H1 (cell line): ENCODE measurements at regions not wholly inside any gene's neighbourhood (a gene's known extent, or its start where the extent isn't known, plus 50 kb on each side); places are given as distances from the start of the nearest gene placed in this dataset.

ENCODE experiments used
- CTCF ChIA-PET: fragments of 300-600 bp; sonication (Branson Sonifier 250); formaldehyde crosslinking; loops from one replicate; lab custom pipeline; 2021; ENCODE audit not compliant: partially characterized antibody; lab: Charles Lee
- POLR2A ChIA-PET: fragments of 300-600 bp; sonication (Branson Sonifier 250); formaldehyde crosslinking; loops from one replicate; lab custom pipeline; 2021; ENCODE audit warnings: inconsistent platforms; ENCODE audit not compliant: partially characterized antibody; lab: Charles Lee
- DNase-seq, 2 experiments: peaks; one replicate each; pipeline versions ENCODE4 v3.0.0 to v3.0.0-alpha.2; 2010 to 2022; ENCODE audit warnings: low spot score in 2 of 2, low read depth in 1 of 2, mixed read lengths in 1 of 2
- FAIRE-seq: peaks from 2 replicates; lab custom pipeline; 2011; peaks lifted over from hg19 to GRCh38; lab: Jason Lieb, UNC
- H2AFZ ChIP-seq: 2 replicates; pipeline ENCODE4 v1.8.1; 2012; ENCODE audit warnings: low read length, inconsistent platforms
- H2AK5ac ChIP-seq: 2 replicates; pipeline ENCODE4 v1.6.1; 2013; ENCODE audit warnings: low read depth, low read length
- H2BK120ac ChIP-seq: replicated peaks from 2 replicates; pipeline ENCODE3; 2013; ENCODE audit warnings: low read depth, low read length, inconsistent platforms
- H2BK12ac ChIP-seq: 2 replicates; pipeline ENCODE4 v1.6.1; 2013; ENCODE audit warnings: low read depth, low read length
- H2BK15ac ChIP-seq: 2 replicates; pipeline ENCODE4 v1.6.1; 2013; ENCODE audit warnings: low read length
- H2BK20ac ChIP-seq: 2 replicates; pipeline ENCODE4 v1.6.1; 2013; ENCODE audit warnings: low read length
- H2BK5ac ChIP-seq: 2 replicates; pipeline ENCODE4 v1.6.1; 2013; ENCODE audit warnings: low read depth, low read length
- H3K14ac ChIP-seq: 2 replicates; pipeline ENCODE4 v1.6.1; 2013; ENCODE audit warnings: inconsistent platforms; ENCODE audit not compliant: insufficient read length
- H3K18ac ChIP-seq: 2 replicates; pipeline ENCODE4 v1.6.1; 2013; ENCODE audit warnings: low read length; ENCODE audit errors: extremely low read depth
- H3K23ac ChIP-seq: 2 replicates; pipeline ENCODE4 v1.6.1; 2013; ENCODE audit warnings: inconsistent platforms; ENCODE audit not compliant: insufficient read length
- H3K23me2 ChIP-seq: 2 replicates; pipeline ENCODE4 v1.6.1; 2013; ENCODE audit warnings: low read depth, low read length
- H3K27ac ChIP-seq: 2 replicates; pipeline ENCODE4 v1.6.1; 2011; ENCODE audit warnings: low read depth, low read length, inconsistent platforms
- H3K27me3 ChIP-seq, 4 experiments: replicated peaks in 1 of 4; 1 replicate in 1 of 4; 2 replicates in 3 of 4; pipeline versions ENCODE4 v1.6.1 to v1.8.1; 2011 to 2013; ENCODE audit warnings: low read length in 3 of 4, mild to moderate bottlenecking in 3 of 4, inconsistent platforms in 2 of 4, mixed read lengths in 2 of 4, moderate library complexity in 1 of 4; ENCODE audit not compliant: control insufficient read depth in 3 of 4, insufficient read depth in 3 of 4; ENCODE audit errors: extremely low read depth in 1 of 4
- H3K36me3 ChIP-seq, 4 experiments: 2 replicates each; pipeline versions ENCODE4 v1.6.1 to v1.8.1; 2011 to 2013; ENCODE audit warnings: mild to moderate bottlenecking in 4 of 4, low read length in 3 of 4, moderate library complexity in 2 of 4, control low read depth in 1 of 4, inconsistent platforms in 1 of 4; ENCODE audit not compliant: insufficient read depth in 4 of 4, control insufficient read depth in 2 of 4
- H3K4ac ChIP-seq: replicated peaks from 2 replicates; pipeline ENCODE3; 2013; ENCODE audit warnings: low read length, low read depth, mixed read lengths, inconsistent platforms; ENCODE audit not compliant: insufficient read length
- H3K4me1 ChIP-seq, 4 experiments: replicated peaks in 1 of 4; 1 replicate in 1 of 4; 2 replicates in 3 of 4; pipeline versions ENCODE4 v1.6.1 to v1.8.1; 2011 to 2013; ENCODE audit warnings: low read length in 3 of 4, inconsistent platforms in 2 of 4, mixed read lengths in 1 of 4; ENCODE audit not compliant: insufficient read depth in 4 of 4, control insufficient read depth in 3 of 4
- H3K4me2 ChIP-seq, 2 experiments: 2 replicates each; pipeline versions ENCODE4 v1.6.1 to v1.8.1; 2011 to 2013; ENCODE audit warnings: low read depth in 2 of 2, low read length in 2 of 2, control low read depth in 1 of 2, inconsistent platforms in 1 of 2, mild to moderate bottlenecking in 1 of 2; ENCODE audit not compliant: insufficient read depth in 1 of 2
- H3K4me3 ChIP-seq, 4 experiments: fragments of 200-600, 300-600 bp in 1 of 4; sonication (generic), shearing (Covaris generic), sonication (Bioruptor Twin) in 1 of 4; 2 replicates each; pipeline versions ENCODE4 v1.5.1 to v1.8.1; 2011 to 2016; ENCODE audit warnings: low read length in 4 of 4, low read depth in 3 of 4, control low read depth in 2 of 4, inconsistent platforms in 2 of 4, mild to moderate bottlenecking in 2 of 4, mixed read lengths in 1 of 4, moderate library complexity in 1 of 4; ENCODE audit not compliant: insufficient read depth in 2 of 4; ENCODE audit errors: extremely low read depth in 1 of 4
- H3K56ac ChIP-seq: replicated peaks from 2 replicates; pipeline ENCODE3; 2013; ENCODE audit warnings: low read depth, mild to moderate bottlenecking, mixed read lengths, low read length, inconsistent platforms; ENCODE audit not compliant: insufficient read length
- H3K79me1 ChIP-seq: 2 replicates; pipeline ENCODE4 v1.6.1; 2013; ENCODE audit warnings: low read depth, low read length, control low read depth
- H3K79me2 ChIP-seq, 2 experiments: 2 replicates each; pipeline versions ENCODE4 v1.6.1 to v1.8.1; 2012 to 2013; ENCODE audit warnings: low read length in 2 of 2, mild to moderate bottlenecking in 2 of 2, inconsistent platforms in 1 of 2; ENCODE audit not compliant: insufficient read depth in 2 of 2, control insufficient read depth in 1 of 2
- H3K9ac ChIP-seq, 4 experiments: replicated peaks in 1 of 4; 1 replicate in 1 of 4; 2 replicates in 3 of 4; pipeline versions ENCODE4 v1.6.1 to v1.8.1; 2011 to 2013; ENCODE audit warnings: low read depth in 3 of 4, low read length in 3 of 4, control low read depth in 2 of 4, mild to moderate bottlenecking in 2 of 4, moderate library complexity in 2 of 4, inconsistent platforms in 1 of 4; ENCODE audit errors: extremely low read depth in 1 of 4
- H3K9me3 ChIP-seq, 2 experiments: 2 replicates each; pipeline versions ENCODE4 v1.6.1 to v1.8.1; 2012 to 2013; ENCODE audit warnings: mild to moderate bottlenecking in 2 of 2, moderate library complexity in 2 of 2, control low read depth in 1 of 2, inconsistent platforms in 1 of 2, low read depth in 1 of 2, low read length in 1 of 2, mixed read lengths in 1 of 2; ENCODE audit not compliant: insufficient read depth in 2 of 2
- H4K20me1 ChIP-seq, 2 experiments: replicated peaks in 1 of 2; 2 replicates each; pipeline versions ENCODE3 to v1.8.1; 2011 to 2013; ENCODE audit warnings: inconsistent platforms in 2 of 2, low read length in 2 of 2, mild to moderate bottlenecking in 1 of 2; ENCODE audit not compliant: insufficient read depth in 2 of 2, control insufficient read depth in 1 of 2
- H4K5ac ChIP-seq: 2 replicates; pipeline ENCODE4 v1.6.1; 2013; ENCODE audit warnings: low read length, low read depth, mixed read lengths, inconsistent platforms; ENCODE audit not compliant: insufficient read length
- H4K8ac ChIP-seq: 2 replicates; pipeline ENCODE4 v1.8.0; 2013; ENCODE audit warnings: mild to moderate bottlenecking, moderate library complexity, low read length, inconsistent platforms; ENCODE audit not compliant: insufficient read depth; ENCODE audit errors: extremely low read depth
- H4K91ac ChIP-seq: replicated peaks from 2 replicates; pipeline ENCODE3; 2013; ENCODE audit warnings: low read length, mixed read lengths, inconsistent platforms; ENCODE audit not compliant: insufficient read length
- CBX8 ChIP-seq: fragments of 300-800, 300-1000 bp; sonication (generic); IDR thresholded peaks from 2 replicates; pipeline ENCODE4 v1.7.1; 2016; ENCODE audit warnings: low read depth, low read length, borderline replicate concordance
- CHD1 ChIP-seq: IDR thresholded peaks from 2 replicates; pipeline ENCODE4 v1.6.1; 2012; ENCODE audit warnings: low read depth, low read length, improper control_type of control experiment
- E2F6 ChIP-seq: IDR thresholded peaks from 2 replicates; pipeline ENCODE4 v1.6.1; 2012; ENCODE audit warnings: inconsistent platforms
- POLR2A ChIP-seq, 2 experiments: IDR thresholded peaks; 1 replicate in 1 of 2; 2 replicates in 1 of 2; pipeline ENCODE4 v1.6.1; 2011; ENCODE audit warnings: low read depth in 2 of 2, low read length in 2 of 2, mild to moderate bottlenecking in 2 of 2; ENCODE audit errors: control extremely low read depth in 1 of 2
- SIN3A ChIP-seq, 2 experiments: IDR thresholded peaks in 1 of 2; conservative IDR thresholded peaks in 1 of 2; 2 replicates each; pipeline ENCODE4 v1.6.1; 2011 to 2012; ENCODE audit warnings: low read length in 2 of 2, improper control_type of control experiment in 1 of 2, low read depth in 1 of 2, mild to moderate bottlenecking in 1 of 2
- YY1 ChIP-seq: IDR thresholded peaks from 2 replicates; pipeline ENCODE4 v1.6.1; 2011; ENCODE audit warnings: low read depth, mild to moderate bottlenecking, low read length
- WGBS, 2 experiments: shearing (Covaris generic) in 1 of 2; methylation state at CpG; one replicate each; pipeline versions ENCODE4 v1.1.6 to v1.1.7; 2013 to 2015; ENCODE audit warnings: low lambda C conversion rate in 2 of 2, mixed read lengths in 2 of 2, inconsistent platforms in 1 of 2, low coverage in 1 of 2, missing lambda C conversion rate in 1 of 2; ENCODE audit not compliant: insufficient replicate concordance in 2 of 2, insufficient coverage in 1 of 2, insufficient read length in 1 of 2; ENCODE audit errors: extremely low coverage in 1 of 2, missing lambda C conversion rate in 1 of 2; 5-methylcytosine and 5-hydroxymethylcytosine counted together

- Histone ChIP-seq H2AFZ (no peak overlapping the region), H3K79me2 (no peaks in the 10 kb centered on the region), H3K27me3 (no peaks in the 10 kb centered on the region), H3K4ac (no peak overlapping the region), H2BK5ac (no peak overlapping the region), H3K4me1 (no peaks in the 10 kb centered on the region), H3K9me3 (no peaks in the 10 kb centered on the region), H4K8ac (no peak overlapping the region), H3K4me3 (no peak overlapping the region), H3K23me2 (peaks cover 2% of the 10 kb centered on the region; the same call in 1 of the 2 replicates), H2AK5ac (no peak overlapping the region), H3K79me1 (no peaks in the 10 kb centered on the region), H4K5ac (no peak overlapping the region), H3K14ac (no peak overlapping the region), H3K4me2 (no peak overlapping the region), H2BK15ac (no peak overlapping the region), H2BK12ac (no peak overlapping the region), H3K27ac (no peak overlapping the region), H3K36me3 (no peaks in the 10 kb centered on the region), H2BK120ac (no peak overlapping the region), H4K20me1 (no peaks in the 10 kb centered on the region), H3K56ac (no peak overlapping the region), H3K9ac (no peak overlapping the region), H2BK20ac (no peak overlapping the region), H3K23ac (no peak overlapping the region), H4K91ac (no peak overlapping the region), H3K18ac (no peak overlapping the region)
- ChIA-PET CTCF (interaction anchor here (0.9 to 1.9 kb wide), 2 partner anchors 15 to 23 kb away, joined by 3 to 5 read pairs; no protein-coding TSS in a partner anchor), POLR2A (no interaction called here)
- TF ChIP-seq SIN3A (conservative IDR thresholded peaks at IDR 0.05 in 1 of 2, IDR thresholded peaks at IDR 0.05 in 1 of 2; ENCODE audit: low read depth in 1 of 2, low read length in 2 of 2) (no peak), CBX8 (no peak), YY1 (no peak), CHD1 (no peak), E2F6 (no peak), POLR2A (IDR thresholded peaks at IDR 0.05; ENCODE audit: control extremely low read depth in 1 of 2, low read depth in 2 of 2, low read length in 2 of 2) (no peak)
- WGBS, 2 experiments = 100% methylated on average over 1 of the region's 1 CpG; no CpG with 5 or more reads in 1 of the 2 experiments
- FAIRE-seq = no peak
- DNase-seq = no peak
These were observed 174.0 kb upstream of the NDST4 start for GRCh38 chr4:115287426-115287825.
